Right lobe of liver (tissue), 4 donors: ENCODE measurements at regions not wholly inside any gene's neighbourhood (a gene's known extent, or its start where the extent isn't known, plus 50 kb on each side); places are given as distances from the start of the nearest gene placed in this dataset.

Experiments used
- CTCF ChIP-seq, 4 donors: fragments of 200-600 bp in 3 of 4; fragments of 450-650 bp in 1 of 4; IDR thresholded peaks; one replicate each; pipeline versions ENCODE4 v1.5.1 to v1.8.0; 2016 to 2022; ENCODE audit warnings: antibody characterized with exemption in 4 of 4, mild to moderate bottlenecking in 2 of 4
- POLR2A ChIP-seq: fragments of 450-650 bp; IDR thresholded peaks from one replicate; pipeline ENCODE4 v1.6.1; 2017; ENCODE audit warnings: antibody characterized with exemption, mild to moderate bottlenecking
- donor health status: DM: no; HTN: no; CAD: no.
- donor health status: DM: no; HTN: no; CAD: no.
- donor health status: DM: no; HTN: yes; CAD: no.

- TF ChIP-seq CTCF (IDR thresholded peaks at IDR 0.05) (no peak), POLR2A (no peak)
Measured at GRCh38 chr5:107764282-107764681, 93.5 kb upstream of the EFNA5 start.
